Activated CD4-positive, alpha-beta T cell treated with anti-CD3 and anti-CD28 coated beads for 4 hours (primary cell): ENCODE measurements at regions not wholly inside any gene's neighbourhood (a gene's known extent, or its start where the extent isn't known, plus 50 kb on each side); places are given as distances from the start of the nearest gene placed in this dataset.
"Not testable (repeated sequence)": the region's sequence is repeated elsewhere in the genome, so short reads cannot be mapped to it uniquely, and the experiment has no call there.

ENCODE experiments used
- DNase-seq, 2 donors: peaks; one replicate each; pipeline ENCODE4 v3.0.0-alpha.2; 2020

- DNase-seq, result not testable (repeated sequence)
Measured at GRCh38 chr2:36157093-36157492, 198.5 kb upstream of the CRIM1 start.

GRCh38 chr2:36147670-36148390, 207.7 kb upstream of the CRIM1 start:
- DNase-seq, result no peak

DNA sequence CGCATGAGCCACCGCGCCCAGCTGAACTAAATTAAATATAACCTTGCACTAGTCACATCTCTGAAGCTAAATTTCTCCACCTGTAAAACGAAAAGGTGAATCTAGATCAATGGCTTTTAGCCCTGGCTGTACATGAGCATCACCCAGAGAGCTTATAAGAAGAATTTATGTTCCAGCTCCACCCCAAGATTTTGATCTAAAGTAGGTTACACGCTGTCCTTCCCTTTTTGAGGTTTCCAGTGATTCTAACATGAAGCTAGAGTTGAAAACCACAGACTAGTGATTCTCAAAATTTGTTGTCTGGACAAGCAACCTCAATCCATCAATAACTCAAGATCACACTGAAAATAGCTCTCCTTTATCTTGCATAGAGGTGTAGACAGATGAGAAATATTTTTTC, 208.8 kb upstream of the CRIM1 start:
- no peak for DNase-seq

- no peak for DNase-seq
Measured at GRCh38 chr2:36140391-36140790, 215.2 kb upstream of the CRIM1 start.

DNA sequence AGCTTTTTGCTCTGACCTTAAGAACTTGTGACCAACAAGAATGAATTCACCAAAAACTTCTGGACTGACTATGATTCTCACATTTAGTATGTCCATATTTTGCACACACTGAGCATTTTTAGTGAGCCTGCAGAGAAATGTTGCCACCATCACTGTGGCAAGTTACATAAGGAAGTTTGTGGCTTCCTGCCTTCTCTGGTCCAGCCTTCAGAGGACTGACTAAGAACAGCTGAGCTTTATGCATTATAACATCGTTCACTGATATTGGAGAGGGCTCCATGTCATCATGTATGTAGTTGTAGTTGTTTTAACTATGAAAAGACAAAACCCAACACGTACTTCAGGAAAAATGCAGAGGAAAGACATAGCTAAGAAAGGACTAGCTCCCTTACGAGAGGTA, 218.0 kb upstream of the CRIM1 start:
- no peak for DNase-seq

DNA sequence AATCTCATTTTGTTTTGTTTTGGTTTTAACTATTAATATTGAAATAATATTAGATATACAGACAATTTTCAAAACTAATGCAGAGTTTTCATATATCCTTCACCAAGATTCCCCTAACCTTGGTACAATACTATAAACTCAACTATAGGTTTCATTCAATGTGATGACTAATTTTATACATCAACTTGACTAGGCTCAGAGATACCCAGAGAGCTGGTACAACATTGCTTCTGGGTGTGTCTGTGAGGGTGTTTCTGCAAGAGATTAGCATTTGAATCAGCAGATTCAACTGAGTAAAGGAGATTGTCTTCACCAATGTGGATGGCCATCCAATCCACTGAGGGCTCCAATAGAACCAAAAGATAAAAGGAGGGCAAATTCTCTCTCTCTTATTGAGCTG, 221.3 kb upstream of the CRIM1 start:
- DNase-seq, result no peak

GRCh38 chr2:36128359-36128758, 227.2 kb upstream of the CRIM1 start:
- no peak for DNase-seq

DNA sequence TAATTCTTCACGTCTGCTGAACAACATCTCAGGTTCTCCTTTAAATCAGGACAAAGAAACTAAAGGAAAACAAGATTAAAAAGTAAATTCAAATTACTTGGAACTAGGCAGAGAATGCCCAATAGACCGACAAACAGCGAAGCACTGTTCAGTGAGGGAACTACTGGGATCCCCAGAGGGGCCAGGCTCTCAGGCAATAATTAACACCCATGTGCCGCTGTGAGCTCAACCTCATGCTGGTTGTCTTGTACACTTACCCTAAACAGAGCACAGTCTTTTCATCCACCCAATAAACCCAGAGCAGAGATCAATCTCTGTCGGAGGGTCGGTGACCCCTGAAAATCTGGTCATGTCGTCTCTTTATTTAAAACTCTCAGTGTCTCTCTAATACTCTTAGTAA, 229.9 kb upstream of the CRIM1 start:
- DNase-seq, result no peak

DNA sequence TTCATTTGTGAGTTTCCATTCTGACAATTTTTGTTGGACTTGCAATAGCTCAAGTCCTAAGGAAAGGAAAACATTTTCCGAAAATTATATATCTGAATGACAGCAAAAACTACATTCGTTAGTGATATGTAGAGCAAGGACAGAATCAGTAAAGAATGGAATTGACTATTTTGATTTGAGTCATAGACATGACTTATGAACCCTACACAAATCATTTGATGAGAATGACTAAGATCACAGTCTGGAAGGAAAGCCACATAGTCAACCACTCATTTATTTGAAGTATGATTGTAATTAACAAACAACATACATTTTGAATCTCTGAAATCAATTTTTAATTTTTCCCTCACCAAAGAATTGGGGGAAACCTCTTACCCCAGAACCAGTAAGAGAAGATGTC, 231.6 kb upstream of the CRIM1 start:
- DNase-seq, result no peak

- DNase-seq, result no peak
Measured at GRCh38 chr2:36097022-36097421, 258.6 kb upstream of the CRIM1 start.

- not testable (repeated sequence) for DNase-seq
Measured at GRCh38 chr2:36091844-36092741, 263.5 kb upstream of the CRIM1 start.

- DNase-seq, result no peak
Measured at GRCh38 chr2:36088716-36089328, 266.8 kb upstream of the CRIM1 start.

GRCh38 chr2:36087344-36087743, 268.2 kb upstream of the CRIM1 start:
- no peak for DNase-seq

DNA sequence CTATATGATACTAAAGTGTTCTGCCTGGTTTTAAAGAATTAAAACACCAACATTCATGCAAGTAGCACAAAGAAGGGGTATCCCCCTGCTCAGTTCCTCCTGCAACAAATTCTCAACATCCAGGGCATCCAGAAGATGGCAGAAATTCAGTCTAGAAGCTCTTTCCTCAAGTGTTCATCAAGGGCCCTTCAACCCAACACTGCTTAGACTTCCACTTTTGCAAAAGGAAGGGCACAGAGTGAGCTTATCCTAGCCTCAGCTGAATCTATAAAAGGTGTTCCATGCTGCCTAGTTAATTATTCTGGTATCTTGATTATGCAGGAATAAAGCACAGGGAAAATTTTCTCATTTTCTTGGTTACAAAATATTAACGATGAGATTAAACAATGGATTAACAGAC, 275.8 kb upstream of the CRIM1 start:
- no peak for DNase-seq

DNA sequence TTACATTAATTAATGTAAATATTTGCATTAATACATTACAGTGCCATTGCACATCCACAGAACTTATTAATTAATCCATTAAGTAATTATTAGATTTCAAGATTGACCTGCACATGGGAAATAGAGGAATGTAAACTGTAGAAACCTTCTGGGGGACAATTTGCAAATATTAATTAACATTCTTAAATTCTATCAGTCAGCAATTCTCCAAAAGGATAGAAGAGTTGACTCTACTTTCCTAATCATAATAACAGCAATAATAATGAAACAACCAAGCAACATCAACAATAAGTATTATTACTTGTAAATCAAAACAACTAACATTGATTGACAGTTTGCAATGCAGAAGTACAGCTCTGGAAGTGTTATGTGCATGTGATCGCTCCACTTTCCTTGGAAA, 281.6 kb upstream of the CRIM1 start:
- DNase-seq, result no peak

DNA sequence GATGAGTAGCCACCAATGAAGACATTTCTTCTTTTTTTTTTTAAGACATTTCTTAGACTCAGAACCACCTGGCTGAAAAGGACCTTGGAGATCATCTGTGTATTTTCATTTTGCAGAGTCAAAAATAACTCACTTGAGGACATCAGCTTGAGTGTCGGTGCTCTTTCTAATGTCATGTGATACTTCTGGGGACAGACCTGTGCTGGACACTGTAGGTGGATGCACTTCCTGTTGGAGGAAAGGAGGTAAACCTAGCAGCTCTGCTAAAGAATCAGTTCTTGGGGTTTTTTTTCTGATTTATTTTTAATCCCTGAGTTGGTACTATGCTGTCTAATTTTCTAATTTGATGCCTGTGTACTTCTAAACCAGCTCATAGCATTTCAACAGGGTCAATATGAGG, 283.9 kb upstream of the CRIM1 start:
- DNase-seq, result no peak

DNA sequence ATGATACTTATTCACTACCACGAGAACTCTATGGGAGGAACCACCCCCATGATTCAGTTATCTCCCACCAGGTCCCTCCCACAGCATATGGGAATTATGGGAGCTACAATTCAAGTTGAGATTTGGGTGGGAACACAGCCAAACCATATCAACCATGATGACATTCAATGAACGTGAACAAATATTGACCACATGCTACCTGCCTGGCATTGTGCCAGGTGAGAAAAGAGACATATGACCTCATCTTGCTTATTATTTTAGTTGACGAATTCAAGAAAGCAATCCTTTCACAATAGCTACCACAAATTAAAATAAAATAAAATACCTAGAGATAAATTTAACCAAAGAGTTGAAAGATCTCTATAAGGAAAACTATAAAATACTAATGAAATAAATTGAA, 286.5 kb upstream of the CRIM1 start:
- no peak for DNase-seq

DNA sequence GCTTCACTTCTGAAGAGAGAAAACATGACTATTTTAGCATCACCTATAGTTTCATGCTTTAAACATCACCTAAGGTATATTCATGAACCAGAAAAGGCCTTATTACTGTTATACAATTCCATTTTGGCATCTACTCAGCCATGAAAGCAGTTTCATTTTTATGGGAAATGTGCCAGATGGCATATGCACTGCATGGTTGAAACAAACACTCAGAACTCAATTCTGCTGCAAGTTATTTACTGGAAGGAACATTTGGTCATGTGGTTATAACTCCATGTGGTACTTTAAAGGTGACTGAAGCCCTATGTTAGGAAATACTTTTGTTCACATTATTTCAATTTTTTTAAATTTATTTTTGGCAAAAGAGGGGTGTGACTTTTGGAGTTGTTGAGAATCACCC, 287.5 kb upstream of the CRIM1 start:
- DNase-seq, result no peak

DNA sequence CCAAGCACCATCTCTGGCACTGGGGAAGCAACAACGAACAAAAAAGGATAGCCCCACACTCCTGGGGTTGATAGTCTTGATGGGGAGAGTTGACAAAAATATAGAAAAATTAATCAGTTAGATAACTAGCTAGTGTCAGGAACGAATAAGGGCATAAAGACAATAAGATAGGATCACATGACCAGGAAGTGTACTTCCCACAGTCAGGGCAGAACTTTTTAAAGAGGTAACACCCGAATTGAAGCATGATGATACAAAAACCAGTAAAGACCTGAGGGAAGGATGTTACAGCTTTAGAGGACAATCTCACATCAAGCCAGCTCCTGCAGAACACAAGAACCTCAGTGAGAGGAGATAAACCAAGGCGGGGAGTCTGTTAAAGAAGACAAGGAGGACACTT, 295.4 kb upstream of the CRIM1 start:
- no peak for DNase-seq

GRCh38 chr2:36059691-36060090, 295.9 kb upstream of the CRIM1 start:
- no peak for DNase-seq

DNA sequence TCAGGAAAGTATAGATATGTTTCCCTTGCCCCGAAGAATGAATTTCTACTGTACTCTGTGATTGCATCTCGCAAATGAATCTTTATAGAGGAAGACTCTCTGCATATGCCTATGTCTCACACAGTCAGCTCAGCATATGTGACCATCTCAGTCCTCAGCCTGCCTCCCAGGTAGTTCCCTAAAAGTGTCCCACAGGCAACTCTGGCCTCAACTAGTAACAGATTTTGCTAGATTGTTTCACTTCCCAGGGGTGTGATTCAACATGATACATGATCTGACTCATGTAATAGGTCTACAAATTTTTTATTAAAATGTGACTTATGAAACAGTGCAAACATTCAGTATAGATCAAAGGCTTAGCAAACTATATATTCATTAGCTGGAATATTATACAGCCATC, 296.6 kb upstream of the CRIM1 start:
- DNase-seq, result no peak

- DNase-seq, result no peak
Measured at GRCh38 chr2:36058076-36058475, 297.5 kb upstream of the CRIM1 start.

DNA sequence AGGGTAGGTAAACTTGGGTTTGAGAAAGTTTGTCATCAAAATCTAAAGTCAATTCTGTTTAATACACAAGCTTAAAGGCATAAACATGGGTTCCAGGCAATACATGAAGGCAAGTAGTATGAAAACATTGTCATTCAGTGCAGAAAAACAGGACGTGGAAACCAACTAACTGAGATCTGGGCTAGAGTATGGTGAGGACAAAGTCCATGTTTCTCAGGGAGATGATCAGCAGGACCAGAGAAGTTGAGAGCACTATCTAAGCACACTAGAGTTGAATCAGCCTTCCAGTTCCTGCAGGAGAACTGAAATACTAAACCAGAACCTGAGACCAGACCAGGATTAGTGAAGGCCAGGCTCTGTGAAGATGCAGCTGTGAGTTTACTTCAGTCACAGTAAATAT, 302.8 kb upstream of the CRIM1 start:
- DNase-seq, result no peak

GRCh38 chr2:36044411-36044810, 311.2 kb upstream of the CRIM1 start:
- no peak for DNase-seq
